Breast epithelium (tissue), 4 donors: ENCODE measurements at regions not wholly inside any gene's neighbourhood (a gene's known extent, or its start where the extent isn't known, plus 50 kb on each side); places are given as distances from the start of the nearest gene placed in this dataset.

ENCODE experiments used
- DNase-seq, 2 donors: peaks; one replicate each; pipeline ENCODE4 v3.0.0-alpha.2; 2019; ENCODE audit warnings: low spot score in 2 of 2
- H3K27ac ChIP-seq, 2 donors: fragments of 200-600 bp; sonication (generic) in 1 of 2; one replicate each; pipeline ENCODE4 v1.5.1; 2016 to 2019; ENCODE audit warnings: mild to moderate bottlenecking in 1 of 2
- H3K27me3 ChIP-seq, 2 donors: fragments of 200-600 bp; sonication (generic) in 1 of 2; one replicate each; pipeline versions ENCODE4 v1.5.1 to v1.6.0; 2017 to 2019; ENCODE audit warnings: control low read depth in 1 of 2, mild to moderate bottlenecking in 1 of 2
- H3K36me3 ChIP-seq: fragments of 200-600 bp; one replicate; pipeline ENCODE4 v1.5.1; 2019
- H3K4me1 ChIP-seq, 2 donors: fragments of 200-600 bp; sonication (generic); one replicate each; pipeline ENCODE4 v1.5.1; 2016 to 2019; ENCODE audit warnings: control low read depth in 1 of 2
- H3K4me3 ChIP-seq, 3 donors: fragments of 200-600 bp; sonication (generic); 1 replicate in 2 of 3; 2 replicates in 1 of 3; pipeline ENCODE4 v1.5.1; 2016 to 2019; ENCODE audit warnings: mild to moderate bottlenecking in 3 of 3, moderate library complexity in 2 of 3
- H3K9me3 ChIP-seq, 2 donors: fragments of 200-600 bp; sonication (generic) in 1 of 2; one replicate each; pipeline ENCODE4 v1.5.1; 2016 to 2019; ENCODE audit warnings: control low read depth in 1 of 2
- POLR2A ChIP-seq: fragments of 450-650 bp; IDR thresholded peaks from one replicate; pipeline ENCODE4 v1.6.1; 2016; ENCODE audit warnings: antibody characterized with exemption, mild to moderate bottlenecking, moderate library complexity
- POLR2AphosphoS5 ChIP-seq, 3 donors: sonication (generic); formaldehyde crosslinking; IDR thresholded peaks; one replicate each; pipeline ENCODE4 v1.6.1; 2017; ENCODE audit warnings: antibody characterized with exemption in 3 of 3
- intact Hi-C: fragments of 100-400 bp; cut with DNase I; formaldehyde crosslinking; loops from one replicate; pipeline ENCODE4 v1.15.1; 2023; ENCODE audit warnings: low total_unique reads
- TF ChIP-seq, protein P1 (sequence below), 3 donors: fragments of 450-650 bp; IDR thresholded peaks; one replicate each; pipeline ENCODE4 v1.5.1; 2016 to 2017; ENCODE audit warnings: antibody characterized with exemption in 3 of 3, mild to moderate bottlenecking in 3 of 3, moderate library complexity in 3 of 3

DNA sequence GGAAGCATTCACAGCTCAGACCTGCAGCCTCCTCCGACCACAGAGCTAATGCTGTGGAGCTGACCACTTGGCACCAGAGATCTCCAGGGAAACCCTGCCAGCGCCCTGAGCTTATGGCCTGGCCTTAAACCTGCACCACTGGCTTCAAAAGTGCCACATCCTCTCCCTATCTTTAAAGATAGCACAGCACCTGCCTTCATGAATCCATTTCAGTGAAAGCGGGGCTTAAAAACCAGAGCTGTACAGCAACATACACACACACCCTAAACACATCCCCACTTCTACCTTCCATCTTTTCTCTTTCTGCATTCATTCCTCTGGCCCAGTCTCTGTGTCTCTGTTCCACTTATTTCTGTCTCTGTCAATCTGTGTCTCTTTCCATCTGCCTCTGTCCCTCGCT lies 59.8 kb upstream of the CCDC167 start:
- DNase-seq = no peak
- Histone ChIP-seq H3K9me3 (no peaks in the 10 kb centered on the region), H3K4me1 (no peaks in the 10 kb centered on the region), H3K27ac (no peak overlapping the region), H3K27me3 (peaks cover 0 to 9% of the 10 kb centered on the region in 2 donors), H3K4me3 (no peak overlapping the region), H3K36me3 (no peaks in the 10 kb centered on the region)
- TF ChIP-seq, protein P1, sequence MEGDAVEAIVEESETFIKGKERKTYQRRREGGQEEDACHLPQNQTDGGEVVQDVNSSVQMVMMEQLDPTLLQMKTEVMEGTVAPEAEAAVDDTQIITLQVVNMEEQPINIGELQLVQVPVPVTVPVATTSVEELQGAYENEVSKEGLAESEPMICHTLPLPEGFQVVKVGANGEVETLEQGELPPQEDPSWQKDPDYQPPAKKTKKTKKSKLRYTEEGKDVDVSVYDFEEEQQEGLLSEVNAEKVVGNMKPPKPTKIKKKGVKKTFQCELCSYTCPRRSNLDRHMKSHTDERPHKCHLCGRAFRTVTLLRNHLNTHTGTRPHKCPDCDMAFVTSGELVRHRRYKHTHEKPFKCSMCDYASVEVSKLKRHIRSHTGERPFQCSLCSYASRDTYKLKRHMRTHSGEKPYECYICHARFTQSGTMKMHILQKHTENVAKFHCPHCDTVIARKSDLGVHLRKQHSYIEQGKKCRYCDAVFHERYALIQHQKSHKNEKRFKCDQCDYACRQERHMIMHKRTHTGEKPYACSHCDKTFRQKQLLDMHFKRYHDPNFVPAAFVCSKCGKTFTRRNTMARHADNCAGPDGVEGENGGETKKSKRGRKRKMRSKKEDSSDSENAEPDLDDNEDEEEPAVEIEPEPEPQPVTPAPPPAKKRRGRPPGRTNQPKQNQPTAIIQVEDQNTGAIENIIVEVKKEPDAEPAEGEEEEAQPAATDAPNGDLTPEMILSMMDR (IDR thresholded peaks at IDR 0.05) = no peak
- TF ChIP-seq POLR2AphosphoS5 (IDR thresholded peaks at IDR 0.05) = no peak
- no peak for TF ChIP-seq POLR2A
- intact Hi-C loops = no loop called here

GRCh38 chr6:37559050-37559449 lies 59.4 kb upstream of the CCDC167 start:
- Histone ChIP-seq H3K27ac (no peak overlapping the region), H3K4me3 (no peak overlapping the region), H3K9me3 (no peaks in the 10 kb centered on the region), H3K27me3 (peaks cover 0 to 5% of the 10 kb centered on the region in 2 donors), H3K4me1 (no peaks in the 10 kb centered on the region), H3K36me3 (no peaks in the 10 kb centered on the region)
- TF ChIP-seq, protein P1 (IDR thresholded peaks at IDR 0.05) = no peak
- TF ChIP-seq POLR2AphosphoS5 (IDR thresholded peaks at IDR 0.05) (no peak), POLR2A (no peak)
- DNase-seq = no peak
- intact Hi-C loops = no loop called here

DNA sequence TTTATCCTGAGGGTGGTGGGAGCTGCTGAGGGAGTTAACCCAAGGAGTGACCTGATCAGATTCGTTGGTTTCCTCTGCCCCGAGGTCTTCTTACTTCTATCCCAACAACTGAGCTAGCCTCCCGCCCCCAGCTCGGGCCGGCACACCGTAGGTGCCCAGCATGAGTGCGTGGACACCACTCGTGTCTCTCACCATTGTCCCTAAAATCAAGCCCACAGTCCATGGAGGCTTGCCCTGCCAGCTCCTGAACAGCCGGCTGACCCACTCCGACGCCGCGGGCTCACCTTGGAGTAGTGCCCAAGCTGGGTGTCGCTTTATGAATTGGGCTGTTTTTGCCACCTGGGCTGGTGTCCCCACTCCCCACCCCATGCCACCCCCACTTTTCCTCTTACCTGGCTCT lies 59.0 kb upstream of the CCDC167 start:
- TF ChIP-seq, protein P1 (IDR thresholded peaks at IDR 0.05) = no peak
- TF ChIP-seq POLR2A (no peak), POLR2AphosphoS5 (IDR thresholded peaks at IDR 0.05) (no peak)
- H3K27me3 ChIP-seq = peaks cover 0 to under 1% of the 10 kb centered on the region in 2 donors
- no peak for DNase-seq
- H3K36me3 ChIP-seq = no peaks in the 10 kb centered on the region
- H3K27ac ChIP-seq = no peak overlapping the region
- no peaks in the 10 kb centered on the region for H3K4me1 ChIP-seq
- no peaks in the 10 kb centered on the region for H3K9me3 ChIP-seq
- intact Hi-C loops = no loop called here
- no peak overlapping the region for H3K4me3 ChIP-seq

DNA sequence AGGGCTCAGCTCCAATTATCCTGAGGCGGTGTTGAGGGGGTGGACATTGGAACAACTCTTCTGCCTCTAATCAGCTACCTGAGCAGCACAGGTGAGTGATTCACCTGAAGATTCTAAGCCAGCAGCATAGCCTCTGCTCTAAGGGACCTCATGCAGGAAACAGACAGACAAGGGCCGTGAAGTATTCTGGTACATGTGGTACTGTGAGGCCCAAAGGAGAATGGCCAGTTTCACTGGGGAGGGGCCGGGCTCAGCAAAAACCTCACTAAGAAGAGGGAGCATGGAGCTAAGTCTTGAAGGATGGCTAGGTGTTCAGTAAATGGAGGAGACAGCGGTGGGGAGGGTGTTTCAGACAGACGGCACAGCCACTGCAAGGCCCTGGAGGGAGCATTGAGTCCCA lies 58.5 kb upstream of the CCDC167 start:
- Histone ChIP-seq H3K9me3 (no peaks in the 10 kb centered on the region), H3K27me3 (no peaks in the 10 kb centered on the region), H3K27ac (no peak overlapping the region), H3K36me3 (no peaks in the 10 kb centered on the region), H3K4me1 (no peaks in the 10 kb centered on the region), H3K4me3 (no peak overlapping the region)
- TF ChIP-seq POLR2A (no peak), POLR2AphosphoS5 (IDR thresholded peaks at IDR 0.05) (no peak)
- TF ChIP-seq, protein P1 (IDR thresholded peaks at IDR 0.05) = no peak
- DNase-seq = no peak
- intact Hi-C loops = no loop called here

GRCh38 chr6:37557645-37558114 lies 58.0 kb upstream of the CCDC167 start:
- intact Hi-C loops = no loop called here
- Histone ChIP-seq H3K27me3 (no peaks in the 10 kb centered on the region), H3K36me3 (no peaks in the 10 kb centered on the region), H3K27ac (no peak overlapping the region), H3K4me1 (no peaks in the 10 kb centered on the region), H3K4me3 (no peak overlapping the region), H3K9me3 (no peaks in the 10 kb centered on the region)
- DNase-seq = no peak
- no peak for TF ChIP-seq POLR2AphosphoS5 (IDR thresholded peaks at IDR 0.05)
- no peak for TF ChIP-seq POLR2A
- TF ChIP-seq, protein P1 (IDR thresholded peaks at IDR 0.05) = no peak
